CMK (cell line): ENCODE measurements at regions not wholly inside any gene's neighbourhood (a gene's known extent, or its start where the extent isn't known, plus 50 kb on each side); places are given as distances from the start of the nearest gene placed in this dataset.

Source experiments
- DNase-seq: peaks from one replicate; pipeline ENCODE4 v3.0.0-alpha.2; 2010; ENCODE audit warnings: low read depth

GRCh38 chr6:62670490-62671223 is 384.6 kb upstream of the KHDRBS2 start:
- DNase-seq: no peak

- DNase-seq: no peak
Measured at GRCh38 chr6:62669831-62670230, 383.8 kb upstream of the KHDRBS2 start.

DNA sequence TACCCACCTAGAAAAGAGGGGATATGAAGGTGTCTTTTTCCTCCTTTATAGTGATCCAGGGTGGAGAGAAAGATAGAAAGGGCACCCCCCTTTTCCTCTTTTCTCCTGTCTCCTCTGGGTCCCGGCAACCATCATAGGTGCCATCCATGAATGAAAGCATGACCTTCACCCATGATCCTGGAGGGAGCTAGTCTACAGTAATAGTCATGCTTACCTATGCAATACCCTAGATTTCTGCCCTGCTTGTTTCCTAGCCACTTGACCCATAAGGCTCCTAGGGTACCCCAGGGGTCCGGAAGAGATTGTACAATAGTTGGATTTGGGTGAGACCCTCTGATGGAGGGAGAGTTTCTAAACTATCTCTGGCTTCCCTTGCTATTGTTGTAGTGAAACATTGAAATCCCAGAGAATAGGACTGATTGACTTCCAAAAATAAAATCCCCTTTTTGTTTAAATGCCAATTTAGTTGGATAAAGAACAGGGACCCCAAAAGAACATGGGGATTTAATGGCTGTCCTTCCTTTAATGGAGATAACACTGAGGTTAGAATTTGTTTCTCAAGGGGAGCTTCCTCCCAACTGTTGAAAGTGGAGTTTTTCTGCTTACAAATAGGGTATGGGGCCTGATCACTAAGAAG is 366.8 kb upstream of the KHDRBS2 start:
- DNase-seq: peak; percentile 7

- no peak for DNase-seq
Measured at GRCh38 chr6:62645274-62645673, 359.2 kb upstream of the KHDRBS2 start.

DNA sequence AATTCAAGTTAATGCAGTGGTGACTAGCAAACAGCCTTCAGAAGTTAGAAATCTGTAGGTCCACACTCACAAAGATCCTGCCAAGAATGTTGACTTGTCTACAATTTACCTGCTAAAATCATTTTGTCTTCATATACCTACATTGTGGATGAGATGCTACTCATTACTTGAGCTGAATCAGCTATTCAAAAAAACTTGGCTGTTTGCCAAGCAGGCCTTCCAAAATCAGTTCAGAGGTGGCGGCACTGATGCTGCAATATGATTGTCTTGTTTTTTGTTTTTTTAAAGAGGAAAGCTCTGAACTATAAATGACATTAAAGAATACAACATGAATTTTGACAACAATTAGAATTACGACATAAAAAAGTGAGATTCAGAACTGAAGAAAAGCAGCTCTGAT is 354.7 kb upstream of the KHDRBS2 start:
- no peak for DNase-seq

GRCh38 chr6:62626661-62627060 is 340.6 kb upstream of the KHDRBS2 start:
- DNase-seq: no peak

- DNase-seq: no peak
Measured at GRCh38 chr6:62623846-62624532, 338.0 kb upstream of the KHDRBS2 start.

DNA sequence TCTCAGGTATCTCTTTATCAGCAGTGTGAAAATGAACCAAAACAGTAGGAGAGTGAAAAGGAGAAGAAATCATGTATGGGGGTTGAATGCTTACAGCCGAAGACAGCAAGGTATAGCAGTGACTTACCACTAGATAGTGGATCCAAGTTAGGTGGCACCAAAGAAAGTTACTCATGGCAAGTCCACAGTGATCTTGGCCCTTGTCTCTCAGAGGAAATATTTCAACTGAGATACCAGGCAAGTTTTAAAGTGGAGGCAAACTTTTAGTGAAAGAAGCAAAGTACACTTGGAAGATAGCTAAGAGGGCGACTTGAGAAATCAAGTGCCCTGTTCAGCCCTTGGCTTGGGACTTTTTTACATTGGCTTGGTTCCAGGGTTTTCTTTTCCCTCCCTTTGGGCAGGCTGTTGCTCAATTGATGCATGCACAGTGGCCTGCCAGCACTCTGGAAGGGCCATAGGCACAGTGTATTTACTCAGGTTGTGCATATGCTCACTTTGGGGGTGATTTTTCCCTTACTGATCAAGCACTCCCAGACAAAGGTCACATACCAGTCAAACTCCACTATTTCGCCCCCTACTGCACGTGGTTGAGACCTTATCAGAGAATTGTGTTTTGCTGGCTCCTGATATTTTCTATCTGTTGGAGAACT is 329.5 kb upstream of the KHDRBS2 start:
- DNase-seq: no peak

- no peak for DNase-seq
Measured at GRCh38 chr6:62614442-62614841, 328.4 kb upstream of the KHDRBS2 start.

GRCh38 chr6:62613928-62614327 is 327.9 kb upstream of the KHDRBS2 start:
- DNase-seq: no peak

- no peak for DNase-seq
Measured at GRCh38 chr6:62612471-62612870, 326.4 kb upstream of the KHDRBS2 start.

GRCh38 chr6:62570372-62570771 is 284.3 kb upstream of the KHDRBS2 start:
- DNase-seq: no peak

GRCh38 chr6:62541502-62541901 is 255.5 kb upstream of the KHDRBS2 start:
- DNase-seq: no peak

DNA sequence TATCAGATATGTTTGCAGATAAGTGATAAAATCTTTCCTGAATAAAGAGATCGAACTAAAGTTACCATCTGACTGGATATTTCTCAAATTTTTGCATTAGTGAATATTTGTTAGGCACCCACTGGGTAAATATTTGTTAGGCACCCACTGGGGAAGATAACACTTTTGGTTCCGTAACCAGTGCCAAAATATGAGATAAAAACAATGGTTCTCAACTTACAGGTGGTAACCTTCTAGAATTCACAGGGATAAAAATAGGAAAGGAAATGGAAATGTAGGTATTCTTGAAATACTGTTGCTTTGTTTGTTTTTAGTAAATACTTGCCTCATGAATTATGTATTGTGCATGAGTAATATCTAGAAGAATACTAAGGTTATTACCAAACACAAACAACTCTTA is 245.0 kb upstream of the KHDRBS2 start:
- DNase-seq: no peak

DNA sequence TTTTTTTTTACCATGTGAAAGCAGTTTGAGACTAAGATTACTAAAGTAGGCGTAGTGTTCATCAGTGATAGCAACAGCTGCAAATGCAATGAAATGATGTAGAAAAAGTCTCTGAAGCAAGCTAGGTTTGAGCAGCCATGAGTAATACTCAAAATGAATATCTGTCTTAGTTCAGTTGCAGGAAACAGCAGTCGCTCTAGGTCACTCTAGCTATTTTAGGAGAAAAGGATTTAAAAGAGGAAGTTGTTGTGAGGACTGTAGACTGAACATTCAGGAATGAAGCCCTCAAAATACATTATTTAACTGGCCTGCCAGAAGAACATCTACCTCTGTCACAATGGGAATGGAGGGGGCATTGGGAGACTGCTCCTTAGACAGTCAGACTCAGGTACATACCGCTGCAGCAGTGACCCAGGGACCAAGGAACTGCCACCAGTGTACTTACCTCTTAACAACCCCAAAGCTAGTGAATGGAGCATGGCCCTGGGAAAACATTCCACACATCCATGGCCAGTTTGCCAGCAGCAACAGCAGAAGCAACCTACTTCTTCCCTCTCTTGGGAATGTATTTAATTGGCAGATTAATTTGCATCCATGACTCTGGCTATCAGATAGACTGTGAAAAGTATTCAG is 243.0 kb upstream of the KHDRBS2 start:
- no peak for DNase-seq

DNA sequence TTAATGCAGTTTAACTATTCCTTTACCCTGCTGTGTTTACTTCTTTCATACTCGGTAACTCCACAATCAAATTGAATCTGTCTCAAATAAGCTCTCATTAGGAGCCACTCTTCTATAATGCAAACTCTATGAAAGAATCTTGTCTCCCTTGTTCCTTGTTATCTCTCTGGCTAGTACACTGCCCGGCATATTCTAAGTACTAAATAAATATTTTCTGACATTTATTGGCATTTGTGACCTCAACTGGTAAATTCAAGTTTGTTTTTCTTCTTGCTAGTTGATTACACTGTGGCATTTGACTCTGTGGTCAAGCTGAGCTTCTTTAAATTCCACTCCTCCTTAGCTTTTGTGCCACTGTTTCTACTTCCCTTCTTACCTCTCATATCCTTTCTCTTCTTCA is 237.6 kb upstream of the KHDRBS2 start:
- DNase-seq: no peak

- no peak for DNase-seq
Measured at GRCh38 chr6:62519574-62519973, 233.5 kb upstream of the KHDRBS2 start.

- DNase-seq: no peak
Measured at GRCh38 chr6:62516291-62517141, 230.5 kb upstream of the KHDRBS2 start.

GRCh38 chr6:62492192-62492822 is 206.3 kb upstream of the KHDRBS2 start:
- no peak for DNase-seq

DNA sequence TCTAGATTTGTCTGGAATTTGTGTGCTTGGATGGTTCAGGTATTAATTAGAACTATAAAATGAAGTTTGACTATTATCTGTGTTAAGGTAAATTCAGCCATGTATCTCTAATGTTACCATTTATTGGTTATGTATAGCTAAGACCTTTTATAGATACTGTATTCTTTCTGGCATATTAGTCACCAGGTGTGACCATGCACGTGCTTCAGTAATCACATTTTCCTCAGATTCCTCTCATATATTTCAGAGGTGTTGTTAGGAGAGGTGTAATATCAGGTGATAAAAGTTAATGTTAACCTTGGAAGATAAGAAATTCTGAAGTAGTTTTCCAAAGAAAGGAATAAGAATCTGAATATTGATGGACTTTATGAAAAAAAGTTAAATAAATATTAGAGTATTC is 194.5 kb upstream of the KHDRBS2 start:
- DNase-seq: no peak

DNA sequence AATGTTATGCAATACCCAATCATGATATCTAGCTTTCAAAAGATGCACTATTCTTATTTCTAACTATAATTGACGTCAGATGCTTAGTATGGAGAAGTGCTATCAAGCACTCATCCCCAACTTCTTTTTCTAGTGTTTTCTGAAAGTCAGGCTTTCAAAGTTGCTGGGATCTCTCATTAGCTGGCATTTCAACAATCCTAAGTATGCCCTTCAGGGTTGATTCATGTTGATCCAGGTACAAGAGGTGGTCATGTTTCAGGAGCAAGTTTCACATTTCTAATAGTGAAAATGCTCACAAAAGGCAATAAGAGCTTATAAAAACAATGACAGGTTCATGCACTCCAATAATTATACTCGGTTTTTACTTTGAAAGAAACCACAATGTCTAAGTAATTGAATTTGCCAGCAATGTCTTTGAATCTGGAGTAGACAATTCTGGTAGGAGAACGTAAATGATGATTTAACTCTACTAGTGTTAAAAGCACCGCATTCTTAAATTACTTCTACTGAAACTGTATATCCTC is 193.7 kb upstream of the KHDRBS2 start:
- no peak for DNase-seq
